ENCODE measurements at regions not wholly inside any gene's neighbourhood (a gene's known extent, or its start where the extent isn't known, plus 50 kb on each side); places are given as distances from the start of the nearest gene placed in this dataset.
A peak's percentile ranks its signal among the peaks of the same experiment; 100 is the strongest.
"Not testable (repeated sequence)": the region's sequence is repeated elsewhere in the genome, so short reads cannot be mapped to it uniquely, and the experiment has no call there.

- DNase-seq (no peak), ATAC-seq (no peak)
- Histone ChIP-seq H3K4me3 (ENCODE audit: low read length) (no peak overlapping the region), H3K9me3 (ENCODE audit: control insufficient read depth, low read length) (no peaks in the 10 kb centered on the region), H3K27ac (ENCODE audit: low read length) (no peak overlapping the region), H3K4me1 (ENCODE audit: control insufficient read depth, insufficient read depth, low read length) (peaks cover 2% of the 10 kb centered on the region), H3K27me3 (ENCODE audit: control insufficient read depth, insufficient read depth) (no peaks in the 10 kb centered on the region)
- intact Hi-C loops (cut with DNase I) = no loop called here
- 85% methylated on average over 5 of the region's 5 CpGs for WGBS
Observed at GRCh38 chr3:33940149-33940548, 141.7 kb downstream of the PDCD6IP start.

DNA sequence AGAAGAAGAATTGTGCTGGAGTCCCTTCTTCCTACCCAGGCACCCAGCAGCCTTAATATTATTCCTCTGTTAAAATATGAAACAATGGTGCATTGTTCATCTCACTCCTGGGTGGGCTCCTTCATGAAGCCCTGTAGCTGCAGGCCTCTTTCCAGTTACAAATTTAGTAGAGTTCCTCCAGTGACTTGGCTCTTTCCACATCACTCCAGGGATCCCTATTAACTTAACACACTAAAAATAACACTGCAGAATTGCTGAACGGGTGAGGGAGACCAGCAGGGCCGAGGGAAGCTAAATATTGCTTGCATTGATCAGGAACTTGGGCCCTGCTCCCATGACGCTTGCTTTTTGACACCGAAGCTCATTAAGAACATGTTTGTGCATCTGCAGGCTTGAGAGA is 142.3 kb downstream of the PDCD6IP start:
- H3K4me1 ChIP-seq (ENCODE audit: control insufficient read depth, insufficient read depth, low read length) = peaks cover 2% of the 10 kb centered on the region
- ATAC-seq (peak in 1 of 2 donors; percentile 41), DNase-seq (no peak)
- H3K27me3 ChIP-seq (ENCODE audit: control insufficient read depth, insufficient read depth) = no peaks in the 10 kb centered on the region
- intact Hi-C loops (cut with DNase I) = no loop called here
- no peak overlapping the region for H3K4me3 ChIP-seq (ENCODE audit: low read length)
- 43% methylated on average over 4 of the region's 4 CpGs for WGBS
- no peaks in the 10 kb centered on the region for H3K9me3 ChIP-seq (ENCODE audit: control insufficient read depth, low read length)
- no peak overlapping the region for H3K27ac ChIP-seq (ENCODE audit: low read length)

- Histone ChIP-seq H3K4me3 (ENCODE audit: low read length) (no peak overlapping the region), H3K27ac (ENCODE audit: low read length) (no peak overlapping the region), H3K27me3 (ENCODE audit: control insufficient read depth, insufficient read depth) (no peaks in the 10 kb centered on the region), H3K9me3 (ENCODE audit: control insufficient read depth, low read length) (no peaks in the 10 kb centered on the region), H3K4me1 (ENCODE audit: control insufficient read depth, insufficient read depth, low read length) (peaks cover 2% of the 10 kb centered on the region)
- intact Hi-C loops (cut with DNase I) = no loop called here
- DNase-seq (no peak), ATAC-seq (no peak)
- WGBS = 94% methylated on average over 1 of the region's 1 CpG
Observed at GRCh38 chr3:33941804-33942203, 143.4 kb downstream of the PDCD6IP start.

- intact Hi-C loops (cut with DNase I) = no loop called here
- Histone ChIP-seq H3K9me3 (ENCODE audit: control insufficient read depth, low read length) (no peaks in the 10 kb centered on the region), H3K4me3 (ENCODE audit: low read length) (no peak overlapping the region), H3K4me1 (ENCODE audit: control insufficient read depth, insufficient read depth, low read length) (peaks cover 2% of the 10 kb centered on the region), H3K27ac (ENCODE audit: low read length) (no peak overlapping the region), H3K27me3 (ENCODE audit: control insufficient read depth, insufficient read depth) (no peaks in the 10 kb centered on the region)
- DNase-seq = no peak
- 75% methylated on average over 4 of the region's 4 CpGs for WGBS
- no peak for ATAC-seq
Observed at GRCh38 chr3:33942483-33943150, 144.2 kb downstream of the PDCD6IP start.

GRCh38 chr3:33943277-33943676 is 144.8 kb downstream of the PDCD6IP start:
- no peak for DNase-seq
- no peak for ATAC-seq
- Histone ChIP-seq H3K4me3 (ENCODE audit: low read length) (no peak overlapping the region), H3K27me3 (ENCODE audit: control insufficient read depth, insufficient read depth) (no peaks in the 10 kb centered on the region), H3K4me1 (ENCODE audit: control insufficient read depth, insufficient read depth, low read length) (peaks cover 2% of the 10 kb centered on the region), H3K27ac (ENCODE audit: low read length) (no peak overlapping the region), H3K9me3 (ENCODE audit: control insufficient read depth, low read length) (no peaks in the 10 kb centered on the region)
- intact Hi-C loops (cut with DNase I) = no loop called here

DNA sequence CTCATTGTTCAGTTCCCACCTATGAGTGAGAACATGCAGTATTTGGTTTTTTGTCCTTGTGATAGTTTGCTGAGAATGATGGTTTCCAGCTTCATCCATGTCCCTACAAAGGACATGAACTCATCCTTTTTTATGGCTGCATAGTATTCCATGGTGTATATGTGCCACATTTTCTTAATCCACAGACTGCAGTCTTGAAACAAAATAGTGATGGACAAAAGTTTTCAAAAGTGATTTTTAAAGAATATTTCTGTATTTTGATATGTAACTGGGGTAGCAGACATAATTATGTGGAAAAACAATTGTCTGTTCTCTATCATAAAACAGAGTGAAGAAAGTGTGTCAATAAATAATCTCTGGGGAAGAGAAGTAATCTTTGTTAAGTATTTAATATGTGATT is 148.2 kb downstream of the PDCD6IP start:
- H3K4me3 ChIP-seq (ENCODE audit: low read length); DNase-seq; H3K27ac ChIP-seq (ENCODE audit: low read length); intact Hi-C loops (cut with DNase I); H3K27me3 ChIP-seq (ENCODE audit: control insufficient read depth, insufficient read depth); H3K4me1 ChIP-seq (ENCODE audit: control insufficient read depth, insufficient read depth, low read length); H3K9me3 ChIP-seq (ENCODE audit: control insufficient read depth, low read length); ATAC-seq: not testable (repeated sequence)

- WGBS = 71% methylated on average over 4 of the region's 4 CpGs
- no peak for DNase-seq
- ATAC-seq = no peak
- no peak overlapping the region for H3K4me3 ChIP-seq (ENCODE audit: low read length)
- H3K9me3 ChIP-seq (ENCODE audit: control insufficient read depth, low read length) = no peaks in the 10 kb centered on the region
- H3K4me1 ChIP-seq (ENCODE audit: control insufficient read depth, insufficient read depth, low read length) = no peaks in the 10 kb centered on the region
- no peak overlapping the region for H3K27ac ChIP-seq (ENCODE audit: low read length)
- no peaks in the 10 kb centered on the region for H3K27me3 ChIP-seq (ENCODE audit: control insufficient read depth, insufficient read depth)
- intact Hi-C loops (cut with DNase I) = no loop called here
Observed at GRCh38 chr3:33947272-33948195, 149.1 kb downstream of the PDCD6IP start.

- ATAC-seq = no peak
- H3K4me1 ChIP-seq (ENCODE audit: control insufficient read depth, insufficient read depth, low read length) = no peaks in the 10 kb centered on the region
- H3K27ac ChIP-seq (ENCODE audit: low read length) = no peak overlapping the region
- H3K27me3 ChIP-seq (ENCODE audit: control insufficient read depth, insufficient read depth) = no peaks in the 10 kb centered on the region
- no peak overlapping the region for H3K4me3 ChIP-seq (ENCODE audit: low read length)
- DNase-seq = no peak
- intact Hi-C loops (cut with DNase I) = no loop called here
- 57% methylated on average over 1 of the region's 1 CpG for WGBS
- no peaks in the 10 kb centered on the region for H3K9me3 ChIP-seq (ENCODE audit: control insufficient read depth, low read length)
Observed at GRCh38 chr3:33949074-33949473, 150.6 kb downstream of the PDCD6IP start.

GRCh38 chr3:33954956-33955355 is 156.5 kb downstream of the PDCD6IP start:
- H3K27me3 ChIP-seq (ENCODE audit: control insufficient read depth, insufficient read depth) = no peaks in the 10 kb centered on the region
- DNase-seq = no peak
- H3K27ac ChIP-seq (ENCODE audit: low read length) = no peak overlapping the region
- intact Hi-C loops (cut with DNase I) = no loop called here
- H3K4me1 ChIP-seq (ENCODE audit: control insufficient read depth, insufficient read depth, low read length) = no peaks in the 10 kb centered on the region
- no peak overlapping the region for H3K4me3 ChIP-seq (ENCODE audit: low read length)
- no peak for ATAC-seq
- no peaks in the 10 kb centered on the region for H3K9me3 ChIP-seq (ENCODE audit: control insufficient read depth, low read length)
- WGBS = 77% methylated on average over 3 of the region's 3 CpGs

DNA sequence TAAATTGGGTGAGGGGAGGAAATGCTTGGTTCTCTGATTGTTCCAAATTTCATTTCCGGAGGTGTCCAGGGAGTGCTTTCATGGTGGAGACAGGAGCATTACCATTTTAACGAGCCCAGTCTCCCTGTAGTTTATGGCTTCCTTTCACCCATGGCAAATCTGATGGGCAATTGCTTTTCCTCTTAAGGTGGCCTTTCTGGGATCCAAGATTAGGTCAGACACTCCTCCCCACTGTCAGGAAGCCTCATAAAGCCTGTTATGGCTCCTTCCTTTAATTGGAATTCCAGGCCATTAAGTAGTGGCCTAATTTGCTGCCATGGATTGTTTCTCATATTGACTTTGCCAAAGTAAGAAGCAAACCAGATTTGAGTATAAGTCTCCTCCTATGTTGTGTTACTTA is 157.8 kb downstream of the PDCD6IP start:
- intact Hi-C loops (cut with DNase I) = no loop called here

GRCh38 chr3:33956776-33957175 is 158.3 kb downstream of the PDCD6IP start:
- no peak overlapping the region for H3K27ac ChIP-seq (ENCODE audit: low read length)
- 88% methylated on average over 4 of the region's 4 CpGs for WGBS
- H3K4me1 ChIP-seq (ENCODE audit: control insufficient read depth, insufficient read depth, low read length) = no peaks in the 10 kb centered on the region
- ATAC-seq (no peak), DNase-seq (no peak)
- no peaks in the 10 kb centered on the region for H3K9me3 ChIP-seq (ENCODE audit: control insufficient read depth, low read length)
- no peak overlapping the region for H3K4me3 ChIP-seq (ENCODE audit: low read length)
- intact Hi-C loops (cut with DNase I) = no loop called here
- H3K27me3 ChIP-seq (ENCODE audit: control insufficient read depth, insufficient read depth) = no peaks in the 10 kb centered on the region

More for the DNA sequence above, 157.8 kb downstream of the PDCD6IP start:
- Histone ChIP-seq H3K27ac (ENCODE audit: low read length) (no peak overlapping the region), H3K9me3 (ENCODE audit: control insufficient read depth, low read length) (no peaks in the 10 kb centered on the region), H3K4me3 (ENCODE audit: low read length) (no peak overlapping the region), H3K4me1 (ENCODE audit: control insufficient read depth, insufficient read depth, low read length) (no peaks in the 10 kb centered on the region), H3K27me3 (ENCODE audit: control insufficient read depth, insufficient read depth) (no peaks in the 10 kb centered on the region)
- no peak for ATAC-seq
- no peak for DNase-seq
- 83% methylated on average over 2 of the region's 2 CpGs for WGBS

Measured in right cardiac atrium (tissue), 5 donors.